Ovary (tissue), 3 donors: ENCODE measurements at regions not wholly inside any gene's neighbourhood (a gene's known extent, or its start where the extent isn't known, plus 50 kb on each side); places are given as distances from the start of the nearest gene placed in this dataset.

Experiments used
- POLR2A ChIP-seq: fragments of 450-650 bp; IDR thresholded peaks from one replicate; pipeline ENCODE4 v1.6.1; 2017; ENCODE audit warnings: antibody characterized with exemption, mild to moderate bottlenecking, moderate library complexity
- TF ChIP-seq, protein P1 (sequence below), 3 donors: fragments of 450-650 bp in 2 of 3; fragments of 200-600 bp in 1 of 3; IDR thresholded peaks; one replicate each; pipeline versions ENCODE4 v1.5.1 to v1.8.0; 2016 to 2022; ENCODE audit warnings: antibody characterized with exemption in 3 of 3, mild to moderate bottlenecking in 1 of 3
- donor health status: DM: no; HTN: no; CAD: no.

DNA sequence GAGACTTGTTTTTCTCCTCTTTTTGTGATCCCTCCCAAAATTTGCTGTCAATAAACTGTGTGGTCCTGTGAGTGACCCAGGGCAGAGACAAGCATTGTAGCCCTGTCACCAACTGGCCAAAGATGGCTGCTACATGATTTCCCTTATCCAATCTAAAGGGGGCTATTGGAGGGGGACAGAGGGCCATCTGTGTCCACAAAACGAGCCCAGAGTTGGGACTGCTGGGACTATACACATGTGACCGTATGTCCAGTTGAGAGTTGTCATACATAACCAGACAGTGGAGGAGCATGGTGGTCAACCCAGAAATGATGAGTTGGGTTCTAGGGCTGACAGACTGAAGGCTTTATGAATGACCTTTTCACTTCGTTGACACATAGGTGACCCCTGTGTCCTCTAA, 55.3 kb upstream of the SDK1 start:
- no peak for TF ChIP-seq POLR2A
- TF ChIP-seq, protein P1, sequence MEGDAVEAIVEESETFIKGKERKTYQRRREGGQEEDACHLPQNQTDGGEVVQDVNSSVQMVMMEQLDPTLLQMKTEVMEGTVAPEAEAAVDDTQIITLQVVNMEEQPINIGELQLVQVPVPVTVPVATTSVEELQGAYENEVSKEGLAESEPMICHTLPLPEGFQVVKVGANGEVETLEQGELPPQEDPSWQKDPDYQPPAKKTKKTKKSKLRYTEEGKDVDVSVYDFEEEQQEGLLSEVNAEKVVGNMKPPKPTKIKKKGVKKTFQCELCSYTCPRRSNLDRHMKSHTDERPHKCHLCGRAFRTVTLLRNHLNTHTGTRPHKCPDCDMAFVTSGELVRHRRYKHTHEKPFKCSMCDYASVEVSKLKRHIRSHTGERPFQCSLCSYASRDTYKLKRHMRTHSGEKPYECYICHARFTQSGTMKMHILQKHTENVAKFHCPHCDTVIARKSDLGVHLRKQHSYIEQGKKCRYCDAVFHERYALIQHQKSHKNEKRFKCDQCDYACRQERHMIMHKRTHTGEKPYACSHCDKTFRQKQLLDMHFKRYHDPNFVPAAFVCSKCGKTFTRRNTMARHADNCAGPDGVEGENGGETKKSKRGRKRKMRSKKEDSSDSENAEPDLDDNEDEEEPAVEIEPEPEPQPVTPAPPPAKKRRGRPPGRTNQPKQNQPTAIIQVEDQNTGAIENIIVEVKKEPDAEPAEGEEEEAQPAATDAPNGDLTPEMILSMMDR (IDR thresholded peaks at IDR 0.05): no peak
